ENCODE measurements at regions not wholly inside any gene's neighbourhood (a gene's known extent, or its start where the extent isn't known, plus 50 kb on each side); places are given as distances from the start of the nearest gene placed in this dataset.

- Mint-ChIP-seq H3K4me1 (ENCODE audit: low read depth in 2 of 2) (no peaks in the 10 kb centered on the region), H3K27ac (no peak overlapping the region), H3K9me3 (no peaks in the 10 kb centered on the region), H3K4me3 (no peak overlapping the region), H3K36me3 (ENCODE audit: insufficient read depth) (peaks cover 8% of the 10 kb centered on the region), H3K27me3 (peaks cover 27 to 44% of the 10 kb centered on the region in 2 donors)
- no peak for ATAC-seq (replicated peaks)
- DNase-seq: no peak
Measured at GRCh38 chr10:132115732-132116131, 50.0 kb downstream of the JAKMIP3 start.

DNA sequence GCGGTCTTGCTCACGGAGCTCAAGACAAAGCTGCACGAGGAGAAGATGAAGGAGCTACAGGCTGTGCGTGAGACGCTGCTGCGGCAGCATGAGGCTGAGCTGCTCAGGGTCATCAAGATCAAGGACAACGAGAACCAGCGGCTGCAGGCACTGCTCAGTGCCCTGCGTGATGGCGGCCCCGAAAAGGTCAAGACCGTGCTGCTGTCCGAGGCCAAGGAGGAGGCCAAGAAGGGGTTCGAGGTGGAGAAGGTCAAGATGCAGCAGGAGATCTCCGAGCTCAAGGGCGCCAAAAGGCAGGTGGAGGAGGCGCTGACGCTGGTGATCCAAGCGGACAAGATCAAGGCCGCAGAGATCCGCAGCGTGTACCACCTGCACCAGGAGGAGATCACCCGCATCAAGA, 51.4 kb downstream of the JAKMIP3 start:
- Mint-ChIP-seq H3K27me3 (peaks cover 27 to 40% of the 10 kb centered on the region in 2 donors), H3K4me1 (ENCODE audit: low read depth in 2 of 2) (no peaks in the 10 kb centered on the region), H3K27ac (no peak overlapping the region), H3K36me3 (ENCODE audit: insufficient read depth) (peaks cover 8% of the 10 kb centered on the region), H3K9me3 (no peaks in the 10 kb centered on the region), H3K4me3 (no peak overlapping the region)
- no peak for DNase-seq
- no peak for ATAC-seq (replicated peaks)

DNA sequence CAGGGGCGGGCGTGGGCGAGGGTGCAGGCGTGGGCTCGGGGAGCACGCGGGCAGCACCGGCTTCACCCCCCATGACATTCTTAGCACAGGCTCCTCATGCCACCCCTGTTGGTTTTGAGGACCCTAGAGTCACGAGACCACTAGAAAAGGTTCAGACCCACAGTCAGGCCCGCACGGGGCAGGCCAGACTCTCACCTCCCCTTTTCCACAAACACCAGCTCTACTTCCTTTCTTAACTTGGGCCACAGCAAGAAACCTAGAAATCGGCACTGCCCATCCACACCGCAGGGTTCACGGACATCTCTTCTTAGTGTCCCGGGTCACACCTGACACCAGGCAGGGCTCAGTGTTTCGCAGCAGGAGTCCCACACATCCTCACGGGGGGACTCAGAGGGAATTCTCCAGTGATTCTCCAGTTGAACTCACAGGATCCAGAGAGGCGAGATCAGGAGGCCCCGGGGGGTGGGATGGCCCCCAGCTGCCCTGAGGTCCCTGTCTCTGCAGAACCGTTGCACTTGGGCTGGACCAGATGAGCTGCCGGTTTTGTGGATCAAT, 52.0 kb downstream of the JAKMIP3 start:
- Mint-ChIP-seq H3K27ac (no peak overlapping the region), H3K4me3 (no peak overlapping the region), H3K27me3 (peaks cover 21 to 34% of the 10 kb centered on the region in 2 donors), H3K36me3 (ENCODE audit: insufficient read depth) (peaks cover 6% of the 10 kb centered on the region), H3K4me1 (ENCODE audit: low read depth in 2 of 2) (no peaks in the 10 kb centered on the region), H3K9me3 (no peaks in the 10 kb centered on the region)
- ATAC-seq (replicated peaks) (no peak), DNase-seq (no peak)

DNA sequence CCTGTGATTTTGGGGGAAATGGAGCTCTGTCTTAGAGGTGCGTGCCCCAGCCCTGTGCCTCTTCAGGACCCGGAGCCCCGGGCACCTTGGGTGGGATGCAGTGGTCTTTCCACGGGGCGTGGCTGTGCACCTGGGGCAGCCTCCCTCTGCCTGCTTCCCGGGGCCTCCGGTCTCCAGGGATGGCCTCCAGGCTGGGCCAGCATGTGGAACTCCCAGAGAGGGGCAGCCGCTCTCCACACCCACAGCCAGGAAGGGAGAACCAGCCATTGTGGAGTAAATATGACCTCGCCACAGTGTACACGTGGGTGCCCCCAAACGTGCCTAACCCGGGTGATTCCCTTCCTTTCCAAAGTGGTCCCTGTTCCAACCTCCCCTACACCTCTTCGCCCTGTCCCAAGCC, 52.6 kb downstream of the JAKMIP3 start:
- Mint-ChIP-seq H3K27me3 (peaks cover 20 to 33% of the 10 kb centered on the region in 2 donors), H3K4me1 (ENCODE audit: low read depth in 2 of 2) (no peaks in the 10 kb centered on the region), H3K9me3 (no peaks in the 10 kb centered on the region), H3K36me3 (ENCODE audit: insufficient read depth) (peaks cover 4% of the 10 kb centered on the region), H3K4me3 (no peak overlapping the region), H3K27ac (no peak overlapping the region)
- no peak for ATAC-seq (replicated peaks)
- DNase-seq: no peak

GRCh38 chr10:132120200-132120599, 54.5 kb downstream of the JAKMIP3 start:
- Mint-ChIP-seq H3K27me3 (peaks cover 20 to 33% of the 10 kb centered on the region in 2 donors), H3K36me3 (ENCODE audit: insufficient read depth) (peaks cover 3% of the 10 kb centered on the region), H3K27ac (no peak overlapping the region), H3K9me3 (no peaks in the 10 kb centered on the region), H3K4me1 (ENCODE audit: low read depth in 2 of 2) (no peaks in the 10 kb centered on the region), H3K4me3 (no peak overlapping the region)
- DNase-seq (no peak), ATAC-seq (replicated peaks) (no peak)

DNA sequence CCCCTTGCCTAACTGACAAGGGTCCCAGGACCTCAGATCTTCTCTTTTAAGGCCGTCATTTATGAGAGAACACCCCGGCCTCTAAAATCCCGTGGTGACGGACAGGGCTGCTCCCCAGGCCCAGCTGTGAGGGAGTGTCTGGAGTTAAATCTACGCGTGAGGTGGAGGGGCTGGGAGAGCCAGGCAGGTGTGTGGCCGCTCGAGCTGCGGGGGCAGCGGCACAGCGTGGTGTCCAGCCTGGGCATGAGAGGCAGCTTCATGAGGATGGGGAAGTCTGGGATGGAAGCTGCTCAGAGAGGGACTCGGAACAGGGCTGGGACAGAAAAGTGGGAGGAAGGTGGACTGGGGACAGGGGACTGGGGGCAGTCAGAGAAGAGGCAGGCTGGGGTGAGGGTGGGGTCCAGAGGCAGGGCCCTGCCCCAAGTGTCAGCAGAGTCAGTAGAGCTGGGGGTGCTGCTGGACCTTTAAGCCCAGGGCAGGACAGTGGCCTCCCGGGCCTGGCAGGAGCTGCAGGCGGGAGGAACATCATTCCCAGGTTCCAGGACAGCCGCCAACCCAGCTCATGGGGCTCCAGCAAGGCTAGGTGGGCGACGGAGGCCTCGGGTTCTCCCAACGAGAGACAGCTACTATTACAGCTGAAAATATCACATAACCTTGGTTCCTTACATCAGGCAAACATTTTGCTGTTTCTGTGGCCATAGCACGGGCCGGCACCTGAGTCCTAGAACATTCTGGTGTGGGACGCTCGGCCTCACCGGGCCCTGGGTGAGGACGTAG, 55.2 kb downstream of the JAKMIP3 start:
- no peaks in the 10 kb centered on the region for H3K36me3 Mint-ChIP-seq (ENCODE audit: insufficient read depth)
- no peak overlapping the region for H3K4me3 Mint-ChIP-seq
- peaks cover 20 to 33% of the 10 kb centered on the region in 2 donors for H3K27me3 Mint-ChIP-seq
- H3K4me1 Mint-ChIP-seq (ENCODE audit: low read depth in 2 of 2): no peaks in the 10 kb centered on the region
- DNase-seq: no peak
- no peaks in the 10 kb centered on the region for H3K9me3 Mint-ChIP-seq
- no peak overlapping the region for H3K27ac Mint-ChIP-seq
- ATAC-seq (replicated peaks): no peak

- no peak for ATAC-seq (replicated peaks)
- H3K4me1 Mint-ChIP-seq (ENCODE audit: low read depth in 2 of 2): no peaks in the 10 kb centered on the region
- H3K36me3 Mint-ChIP-seq (ENCODE audit: insufficient read depth): no peaks in the 10 kb centered on the region
- no peak for DNase-seq
- peaks cover 20 to 33% of the 10 kb centered on the region in 2 donors for H3K27me3 Mint-ChIP-seq
- H3K9me3 Mint-ChIP-seq: no peaks in the 10 kb centered on the region
- H3K27ac Mint-ChIP-seq: no peak overlapping the region
- H3K4me3 Mint-ChIP-seq: no peak overlapping the region
Measured at GRCh38 chr10:132121511-132121830, 55.7 kb downstream of the JAKMIP3 start.

GRCh38 chr10:132122097-132122861, 56.5 kb downstream of the JAKMIP3 start:
- DNase-seq: no peak
- no peak overlapping the region for H3K4me3 Mint-ChIP-seq

DNA sequence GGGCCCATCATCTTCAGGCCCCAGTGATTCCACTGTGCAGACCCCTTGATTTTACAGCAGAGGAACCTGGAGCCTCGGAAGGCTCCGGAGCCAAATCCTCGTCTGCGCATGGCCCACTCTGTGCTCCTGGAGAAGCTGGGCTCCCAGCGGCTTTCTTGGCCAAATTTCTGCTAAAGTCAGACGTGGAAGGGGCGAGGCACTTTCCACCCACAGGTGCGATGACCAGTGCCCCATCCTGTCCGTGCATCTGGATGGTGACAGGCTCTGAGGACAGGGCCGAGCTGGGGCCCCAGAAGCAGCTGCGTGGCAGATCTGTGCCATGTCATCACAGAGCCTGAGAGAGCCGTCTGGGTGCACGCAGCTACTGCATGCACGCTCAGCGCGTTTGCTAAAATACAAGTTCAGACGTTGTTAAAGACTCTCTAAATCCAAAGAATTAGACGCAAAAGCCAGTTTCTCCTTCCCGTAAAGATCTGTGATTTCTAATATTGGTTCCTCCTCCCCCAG, 57.2 kb downstream of the JAKMIP3 start:
- ATAC-seq (replicated peaks): no peak
- Mint-ChIP-seq H3K4me3 (no peak overlapping the region), H3K9me3 (no peaks in the 10 kb centered on the region), H3K27ac (no peak overlapping the region), H3K4me1 (ENCODE audit: low read depth in 2 of 2) (no peaks in the 10 kb centered on the region), H3K27me3 (peaks cover 27 to 33% of the 10 kb centered on the region in 2 donors), H3K36me3 (ENCODE audit: insufficient read depth) (no peaks in the 10 kb centered on the region)
- no peak for DNase-seq

More at GRCh38 chr10:132122097-132122861, 56.5 kb downstream of the JAKMIP3 start:
- Mint-ChIP-seq H3K4me1 (ENCODE audit: low read depth in 2 of 2) (no peaks in the 10 kb centered on the region), H3K27ac (no peak overlapping the region), H3K9me3 (no peaks in the 10 kb centered on the region), H3K36me3 (ENCODE audit: insufficient read depth) (no peaks in the 10 kb centered on the region), H3K27me3 (peaks cover 20 to 33% of the 10 kb centered on the region in 2 donors)
- no peak for ATAC-seq (replicated peaks)

- Mint-ChIP-seq H3K36me3 (ENCODE audit: insufficient read depth) (no peaks in the 10 kb centered on the region), H3K4me3 (no peak overlapping the region), H3K27ac (no peak overlapping the region), H3K9me3 (no peaks in the 10 kb centered on the region), H3K27me3 (peaks cover 29 to 34% of the 10 kb centered on the region in 2 donors), H3K4me1 (ENCODE audit: low read depth in 2 of 2) (no peaks in the 10 kb centered on the region)
- DNase-seq (no peak), ATAC-seq (replicated peaks) (no peak)
Measured at GRCh38 chr10:132123606-132124005, 57.9 kb downstream of the JAKMIP3 start.

GRCh38 chr10:132124201-132124920, 58.6 kb downstream of the JAKMIP3 start:
- H3K4me1 Mint-ChIP-seq (ENCODE audit: low read depth in 2 of 2): no peaks in the 10 kb centered on the region
- DNase-seq: no peak
- H3K4me3 Mint-ChIP-seq: no peak overlapping the region
- no peaks in the 10 kb centered on the region for H3K36me3 Mint-ChIP-seq (ENCODE audit: insufficient read depth)
- peaks cover 30% of the 10 kb centered on the region in 2 donors for H3K27me3 Mint-ChIP-seq
- no peak for ATAC-seq (replicated peaks)
- H3K9me3 Mint-ChIP-seq: no peaks in the 10 kb centered on the region
- H3K27ac Mint-ChIP-seq: no peak overlapping the region

DNA sequence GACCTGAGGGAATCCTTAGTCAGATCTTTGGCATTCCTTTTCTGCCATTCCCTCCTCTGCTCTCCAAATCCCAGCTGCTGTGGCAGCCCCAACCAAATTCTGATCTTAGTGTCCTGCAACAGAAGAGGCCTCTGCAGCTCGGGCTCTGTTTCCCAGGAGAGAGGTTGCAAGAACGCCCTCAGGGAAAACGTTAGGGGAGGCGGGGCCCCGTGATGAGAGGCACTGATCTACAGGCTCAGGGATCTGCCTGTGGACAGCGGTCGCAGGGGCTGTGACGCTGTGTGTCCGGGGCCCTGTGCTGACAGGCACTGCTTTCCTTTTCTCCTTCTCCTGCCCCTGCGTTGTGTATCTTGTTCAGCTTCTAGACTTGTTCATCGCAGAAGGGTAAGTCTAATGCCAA, 57.3 kb upstream of the DPYSL4 start:
- Mint-ChIP-seq H3K36me3 (ENCODE audit: insufficient read depth) (no peaks in the 10 kb centered on the region), H3K27ac (no peak overlapping the region), H3K4me1 (ENCODE audit: low read depth in 2 of 2) (no peaks in the 10 kb centered on the region), H3K27me3 (peaks cover 45 to 57% of the 10 kb centered on the region in 2 donors), H3K9me3 (no peaks in the 10 kb centered on the region), H3K4me3 (no peak overlapping the region)
- DNase-seq (no peak), ATAC-seq (replicated peaks) (no peak)

Measured in effector memory CD8-positive, alpha-beta T cell (primary cell).